Breast epithelium (tissue), 3 donors: ENCODE measurements at regions not wholly inside any gene's neighbourhood (a gene's known extent, or its start where the extent isn't known, plus 50 kb on each side); places are given as distances from the start of the nearest gene placed in this dataset.

Experiments
- POLR2A ChIP-seq: fragments of 450-650 bp; IDR thresholded peaks from one replicate; pipeline ENCODE4 v1.6.1; 2016; ENCODE audit warnings: antibody characterized with exemption, mild to moderate bottlenecking, moderate library complexity
- POLR2AphosphoS5 ChIP-seq, 3 donors: sonication (generic); formaldehyde crosslinking; IDR thresholded peaks; one replicate each; pipeline ENCODE4 v1.6.1; 2017; ENCODE audit warnings: antibody characterized with exemption in 3 of 3
- TF ChIP-seq, protein P1 (sequence below), 3 donors: fragments of 450-650 bp; IDR thresholded peaks; one replicate each; pipeline ENCODE4 v1.5.1; 2016 to 2017; ENCODE audit warnings: antibody characterized with exemption in 3 of 3, mild to moderate bottlenecking in 3 of 3, moderate library complexity in 3 of 3

- TF ChIP-seq POLR2A (no peak), POLR2AphosphoS5 (IDR thresholded peaks at IDR 0.05) (no peak)
- TF ChIP-seq, protein P1, sequence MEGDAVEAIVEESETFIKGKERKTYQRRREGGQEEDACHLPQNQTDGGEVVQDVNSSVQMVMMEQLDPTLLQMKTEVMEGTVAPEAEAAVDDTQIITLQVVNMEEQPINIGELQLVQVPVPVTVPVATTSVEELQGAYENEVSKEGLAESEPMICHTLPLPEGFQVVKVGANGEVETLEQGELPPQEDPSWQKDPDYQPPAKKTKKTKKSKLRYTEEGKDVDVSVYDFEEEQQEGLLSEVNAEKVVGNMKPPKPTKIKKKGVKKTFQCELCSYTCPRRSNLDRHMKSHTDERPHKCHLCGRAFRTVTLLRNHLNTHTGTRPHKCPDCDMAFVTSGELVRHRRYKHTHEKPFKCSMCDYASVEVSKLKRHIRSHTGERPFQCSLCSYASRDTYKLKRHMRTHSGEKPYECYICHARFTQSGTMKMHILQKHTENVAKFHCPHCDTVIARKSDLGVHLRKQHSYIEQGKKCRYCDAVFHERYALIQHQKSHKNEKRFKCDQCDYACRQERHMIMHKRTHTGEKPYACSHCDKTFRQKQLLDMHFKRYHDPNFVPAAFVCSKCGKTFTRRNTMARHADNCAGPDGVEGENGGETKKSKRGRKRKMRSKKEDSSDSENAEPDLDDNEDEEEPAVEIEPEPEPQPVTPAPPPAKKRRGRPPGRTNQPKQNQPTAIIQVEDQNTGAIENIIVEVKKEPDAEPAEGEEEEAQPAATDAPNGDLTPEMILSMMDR (IDR thresholded peaks at IDR 0.05): no peak
Observed at GRCh38 chr11:110032259-110032658, 60.9 kb upstream of the ZC3H12C start.
